Amygdala (tissue), 56 donors: ENCODE measurements at regions not wholly inside any gene's neighbourhood (a gene's known extent, or its start where the extent isn't known, plus 50 kb on each side); places are given as distances from the start of the nearest gene placed in this dataset.
A peak's percentile ranks its signal among the peaks of the same experiment; 100 is the strongest.
"Not testable (repeated sequence)": the region's sequence is repeated elsewhere in the genome, so short reads cannot be mapped to it uniquely, and the experiment has no call there.

Source experiments
- DNase-seq, 56 donors: peaks; one replicate each; lab custom pipeline; 2025; lab: John Stamatoyannopoulos, UW

DNA sequence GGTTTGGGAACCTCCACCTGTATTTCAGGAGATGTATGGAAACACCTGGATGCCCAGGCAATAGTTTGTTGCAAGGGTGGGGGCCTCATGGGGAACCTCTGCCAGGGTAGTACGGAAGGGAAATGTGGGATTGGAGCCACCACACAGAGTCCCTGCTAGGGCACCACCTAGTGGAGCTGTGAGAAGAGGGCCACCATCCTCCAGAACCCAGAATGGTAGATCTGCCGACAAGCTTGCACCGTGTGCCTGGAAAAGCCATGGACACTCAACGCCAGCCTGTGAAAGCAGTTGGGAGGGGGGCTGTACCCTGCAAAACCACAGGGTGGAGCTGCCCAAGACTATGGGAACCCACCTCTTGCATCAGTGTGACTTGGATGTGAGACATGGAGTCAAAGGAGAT lies 407.2 kb downstream of the PSAT1 start:
- DNase-seq, result not testable (repeated sequence)

- no peak for DNase-seq
Observed at GRCh38 chr9:78707080-78707479, 410.2 kb downstream of the PSAT1 start.

DNA sequence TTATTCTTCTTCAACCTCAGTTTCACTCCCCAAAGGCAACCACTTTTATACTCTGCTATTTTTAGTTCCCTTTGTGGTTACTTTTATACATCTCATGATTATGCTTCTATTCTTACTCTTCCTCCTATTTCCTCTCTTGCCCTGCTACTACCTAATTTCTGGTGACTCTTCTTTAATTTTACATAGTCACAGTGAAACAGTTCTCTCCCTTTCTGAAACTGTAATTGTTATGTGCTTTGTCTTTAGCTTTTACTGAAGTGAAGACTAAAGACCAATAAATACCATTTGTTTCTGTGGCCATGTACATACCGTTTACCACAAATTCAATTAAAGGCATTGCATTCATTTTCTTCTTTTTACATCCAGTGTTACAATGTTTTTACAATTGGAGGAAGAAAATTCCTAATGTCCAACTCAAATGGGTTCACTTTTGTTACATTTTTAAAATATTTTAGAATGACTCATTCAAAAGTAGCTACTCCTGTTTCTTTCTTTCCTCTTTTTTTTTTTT lies 410.6 kb downstream of the PSAT1 start:
- no peak for DNase-seq

DNA sequence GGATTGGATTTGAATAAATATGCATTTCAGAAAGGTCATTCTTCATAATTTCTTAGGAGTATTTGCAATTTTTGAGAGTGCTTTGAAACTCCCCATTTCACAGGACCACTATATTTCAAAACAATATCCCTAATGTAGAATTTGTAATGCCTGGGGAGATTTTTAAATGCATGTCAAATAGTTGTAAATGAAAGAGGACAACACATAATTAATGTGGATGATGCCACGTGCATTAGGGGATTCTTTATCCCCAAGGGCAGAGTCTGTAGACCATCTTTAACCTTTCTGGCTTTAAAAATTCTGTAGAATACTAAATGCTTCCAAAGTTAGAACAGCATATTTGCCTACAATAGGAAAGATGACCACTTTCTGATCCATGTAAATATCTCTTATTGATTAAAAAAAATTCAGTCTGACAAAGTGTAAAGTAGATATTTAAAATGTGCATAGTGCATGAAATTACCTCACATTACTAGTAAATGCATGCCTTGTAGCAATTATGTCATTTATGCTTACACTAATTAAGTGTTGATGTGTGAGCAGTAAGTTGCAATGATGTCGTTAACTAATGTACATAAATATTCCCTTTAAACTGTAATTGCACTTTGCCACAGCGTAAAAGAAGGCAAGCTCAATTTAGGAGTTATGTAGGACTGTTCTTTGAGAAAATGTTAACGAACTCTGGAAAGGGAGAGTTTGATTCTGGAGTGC lies 416.1 kb downstream of the PSAT1 start:
- DNase-seq, result no peak

DNA sequence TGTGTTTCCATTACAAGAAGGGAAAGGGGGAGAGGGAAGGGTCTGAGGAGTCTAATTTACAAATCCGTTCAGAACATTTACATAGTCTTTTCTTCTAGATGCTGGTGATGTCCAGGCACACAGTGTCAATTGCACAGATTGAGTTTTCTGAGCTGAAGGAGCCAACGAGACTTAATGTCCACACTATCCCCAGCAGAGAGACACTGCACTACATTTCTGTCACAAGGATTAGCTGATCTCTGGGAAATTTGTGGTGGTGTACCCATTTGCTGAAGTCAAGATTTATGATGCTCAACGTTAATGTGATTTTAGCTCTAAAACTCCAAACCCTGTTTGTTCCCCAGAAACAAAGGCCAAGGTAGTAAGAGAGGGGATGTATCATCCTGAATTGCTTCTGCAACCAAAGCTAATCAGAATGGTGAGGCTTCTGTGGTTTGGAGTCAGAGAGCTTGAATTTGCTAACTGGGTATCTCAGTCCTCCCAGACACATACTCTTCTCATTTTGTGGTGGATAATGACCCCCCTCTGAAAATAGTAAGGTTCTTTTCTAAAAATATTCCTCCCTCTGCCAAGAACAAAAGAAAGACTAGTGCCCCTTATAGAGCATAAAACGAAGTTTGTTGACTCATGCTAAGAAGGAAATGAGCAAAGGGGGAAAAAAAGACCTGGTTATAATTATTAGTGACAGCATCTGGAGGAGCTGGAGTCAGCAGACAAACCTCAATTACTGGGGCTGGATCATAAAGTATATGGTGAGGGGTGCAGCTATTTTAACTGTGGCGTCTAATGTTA lies 416.9 kb downstream of the PSAT1 start:
- no peak for DNase-seq

DNA sequence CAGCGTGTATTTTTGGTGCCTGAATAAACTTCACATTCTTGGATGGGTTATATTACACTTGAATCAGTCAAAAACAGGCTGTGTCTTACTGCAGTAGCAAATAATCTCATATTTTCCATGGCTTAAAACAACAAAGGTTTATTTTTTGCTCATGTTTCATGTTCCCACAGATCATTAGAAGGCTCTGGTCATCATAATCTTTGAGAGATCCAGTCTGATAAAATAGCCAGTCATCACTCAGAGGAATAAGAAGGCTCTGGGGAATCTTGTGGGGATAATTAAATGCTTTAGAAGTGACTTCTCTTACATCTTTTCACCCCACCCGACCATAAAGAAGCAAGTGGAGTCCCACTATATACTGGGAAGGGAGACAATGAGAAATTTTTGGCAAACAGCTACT lies 417.7 kb downstream of the PSAT1 start:
- no peak for DNase-seq

- DNase-seq, result not testable (repeated sequence)
Observed at GRCh38 chr9:78719029-78719428, 422.1 kb downstream of the PSAT1 start.

- DNase-seq, result no peak
Observed at GRCh38 chr9:78724896-78725295, 428.0 kb downstream of the PSAT1 start.

DNA sequence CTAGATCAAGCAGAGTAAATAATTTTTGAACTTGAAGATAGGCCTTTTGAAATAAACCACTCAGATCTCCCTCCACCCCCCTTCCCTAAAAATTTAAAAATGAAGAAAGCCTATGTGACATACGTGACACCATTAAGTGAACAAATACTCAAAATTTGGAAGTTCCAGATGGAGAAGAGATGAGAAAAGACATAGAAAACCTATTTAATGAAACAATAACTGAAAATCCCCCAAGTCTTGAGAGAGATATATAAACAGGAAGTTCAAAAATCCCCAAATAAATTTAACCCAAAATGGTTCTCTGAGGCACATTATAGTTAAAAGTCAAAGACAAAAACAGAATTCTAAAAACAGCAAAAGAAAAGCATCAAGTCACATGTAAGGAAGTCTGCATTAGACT lies 428.6 kb downstream of the PSAT1 start:
- DNase-seq, result no peak

GRCh38 chr9:78745331-78745730 lies 448.4 kb downstream of the PSAT1 start:
- no peak for DNase-seq

- no peak for DNase-seq
Observed at GRCh38 chr9:78746010-78746409, 449.1 kb downstream of the PSAT1 start.

- DNase-seq, result no peak
Observed at GRCh38 chr9:78753039-78753438, 456.1 kb downstream of the PSAT1 start.

- no peak for DNase-seq
Observed at GRCh38 chr9:78756813-78757510, 460.0 kb downstream of the PSAT1 start.

DNA sequence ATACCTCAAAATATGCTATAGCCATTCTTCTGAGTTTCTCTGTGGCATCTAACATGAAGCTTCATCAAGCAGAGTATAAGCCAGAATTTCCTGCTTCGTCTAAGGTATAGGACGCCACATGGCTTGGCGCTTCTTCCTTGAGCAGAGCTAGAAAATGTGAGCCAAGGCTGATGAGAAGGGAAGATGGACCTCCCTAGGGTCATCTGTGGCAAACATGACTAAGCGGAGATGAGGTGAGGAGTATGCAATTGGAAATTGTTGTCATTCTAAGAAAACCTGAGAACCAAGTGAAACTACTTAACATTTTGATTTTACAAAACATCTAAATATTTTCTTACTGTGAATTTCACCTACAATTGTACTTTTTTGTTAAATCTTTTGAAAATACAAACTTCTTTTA lies 466.5 kb downstream of the PSAT1 start:
- DNase-seq, result no peak

DNA sequence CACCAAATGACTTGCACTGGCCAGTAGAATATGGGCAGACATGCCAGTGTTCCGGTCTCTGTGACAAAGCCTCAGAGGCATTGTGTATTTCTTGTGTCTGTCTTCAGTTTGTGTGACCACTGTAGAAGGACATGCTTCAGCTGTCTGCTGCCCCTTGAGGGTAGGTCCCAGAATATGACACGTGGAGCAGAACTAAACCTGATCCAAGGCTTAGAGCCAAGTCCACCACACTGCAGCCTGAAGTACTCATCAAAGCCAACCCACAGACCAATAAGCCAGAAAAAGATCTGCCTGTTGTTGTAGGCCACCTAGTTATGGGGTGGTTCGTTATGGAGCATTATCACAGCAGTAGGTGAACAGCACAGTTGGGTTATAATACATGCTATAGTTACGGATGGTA lies 468.9 kb downstream of the PSAT1 start:
- no peak for DNase-seq

DNA sequence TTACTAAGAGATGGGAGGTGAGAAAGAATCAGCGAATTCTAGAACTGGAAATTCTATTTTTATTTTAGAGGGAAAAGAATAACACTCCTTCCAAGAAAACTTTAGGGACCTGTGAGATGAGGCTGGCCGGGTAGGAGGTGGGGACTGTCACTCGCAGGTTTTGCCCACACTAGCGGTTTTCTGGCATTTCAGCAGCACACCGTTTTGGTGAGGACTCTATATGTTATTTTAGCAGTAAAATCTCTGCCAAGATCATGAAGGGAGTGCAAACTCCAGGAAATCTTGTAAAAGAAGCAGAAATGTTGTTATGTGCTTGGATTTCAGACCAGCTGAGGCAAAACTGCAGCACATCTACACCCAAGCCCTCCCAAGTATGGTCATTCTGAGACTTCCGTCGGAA lies 470.6 kb downstream of the PSAT1 start:
- DNase-seq, result peak in 2 of 56 donors; percentile 3 to 32

DNA sequence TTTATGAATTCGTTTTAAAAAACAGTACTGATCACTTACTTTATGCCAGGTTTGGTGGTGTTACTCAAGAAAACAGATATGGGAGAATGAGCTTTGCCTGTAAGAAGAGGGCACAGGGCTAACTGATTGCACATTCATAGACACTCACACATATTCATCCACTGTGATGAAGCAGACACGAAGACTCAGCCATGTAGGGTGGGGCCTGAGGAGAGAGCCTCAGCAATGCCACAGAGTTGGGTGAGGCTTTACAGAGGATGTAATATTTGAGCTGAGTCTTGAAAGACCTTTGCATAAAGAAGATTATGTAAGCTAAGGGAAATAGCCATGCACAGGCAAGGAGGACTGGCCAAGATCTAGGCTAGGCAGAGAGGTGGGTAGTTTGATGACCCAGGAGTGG lies 472.8 kb downstream of the PSAT1 start:
- DNase-seq, result no peak

DNA sequence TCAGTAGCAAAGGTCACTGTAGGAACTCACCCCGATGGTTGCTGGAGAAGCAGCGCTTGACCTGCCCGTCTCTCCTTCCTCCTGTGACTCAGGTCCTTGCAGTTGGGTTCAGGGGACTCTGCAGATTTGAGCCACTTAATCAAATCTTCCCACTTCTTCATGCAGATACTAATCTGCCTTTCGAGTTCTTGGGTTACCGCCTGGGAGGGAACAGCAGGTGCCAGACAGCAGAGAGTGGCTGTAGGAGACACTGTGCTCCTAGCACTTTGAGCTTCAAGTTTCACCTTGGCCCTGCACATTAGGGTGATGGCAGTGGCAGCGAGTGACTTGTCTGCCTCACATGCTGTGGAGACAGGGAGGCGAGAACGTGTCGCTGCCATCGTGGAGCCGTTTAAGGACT lies 478.3 kb downstream of the PSAT1 start:
- no peak for DNase-seq

DNA sequence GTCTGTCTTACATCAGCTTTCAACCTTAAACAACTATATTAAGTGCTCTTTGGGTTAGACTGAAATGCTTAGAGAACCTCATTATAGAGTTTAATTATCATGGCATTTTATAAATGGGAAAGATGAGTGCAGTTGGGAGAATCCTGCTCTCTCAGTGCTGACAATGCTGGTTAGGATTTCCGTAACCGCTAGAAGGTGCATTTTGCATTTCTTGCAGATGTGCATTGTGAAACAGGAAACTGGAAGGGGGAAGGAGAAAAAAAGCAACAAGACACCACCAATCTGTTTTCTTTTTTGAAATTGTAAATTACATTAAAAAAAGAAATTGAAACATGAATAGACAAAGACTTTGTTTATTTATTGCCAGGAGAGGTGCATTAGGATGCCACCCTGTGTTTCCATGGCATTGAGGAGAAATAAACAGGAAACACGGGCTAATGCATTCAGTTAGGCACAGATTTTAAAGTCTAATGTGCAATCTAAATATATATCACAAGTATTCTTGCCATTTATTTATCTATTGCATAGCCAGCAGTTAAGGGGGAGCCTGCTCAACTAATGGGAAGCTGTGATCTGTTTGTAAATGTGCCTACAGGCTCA lies 478.9 kb downstream of the PSAT1 start:
- DNase-seq, result no peak

DNA sequence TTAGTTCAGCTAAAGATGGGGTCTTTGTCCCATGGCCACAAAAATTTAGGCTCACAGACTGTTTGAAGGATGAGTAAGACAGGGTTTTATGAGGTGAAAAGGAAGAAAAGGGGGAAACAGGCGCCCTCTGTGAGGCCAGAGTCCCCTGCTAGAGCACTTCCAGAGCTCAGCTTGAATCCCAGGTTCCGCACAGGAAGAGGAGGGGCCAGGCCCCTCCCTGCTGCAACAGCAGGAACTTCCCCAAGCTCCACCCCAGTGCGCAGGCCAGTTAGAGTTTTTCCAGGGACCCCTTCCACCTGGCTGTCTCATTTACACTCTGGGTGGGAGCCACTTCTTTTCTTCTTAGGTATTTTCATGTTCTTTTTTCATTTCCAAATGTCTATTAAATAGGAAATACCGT lies 480.8 kb downstream of the PSAT1 start:
- DNase-seq, result no peak

- no peak for DNase-seq
Observed at GRCh38 chr9:78778318-78778717, 481.4 kb downstream of the PSAT1 start.
